HEK293T (cell line): ENCODE measurements at regions not wholly inside any gene's neighbourhood (a gene's known extent, or its start where the extent isn't known, plus 50 kb on each side); places are given as distances from the start of the nearest gene placed in this dataset.

Experiments used
- CTCF ChIA-PET: fragments of 350-600 bp; formaldehyde crosslinking; extraction: SDS; loops from one replicate; lab custom pipeline; 2021; ENCODE audit warnings: antibody characterized with exemption, inconsistent platforms; lab: Yijun Ruan, JAX
- POLR2A ChIA-PET: fragments of 350-600 bp; formaldehyde crosslinking; extraction: SDS; loops from one replicate; lab custom pipeline; 2020; ENCODE audit warnings: antibody characterized with exemption, inconsistent platforms; lab: Yijun Ruan, JAX
- DNase-seq: peaks from one replicate; pipeline ENCODE4 v3.0.0; 2012; ENCODE audit warnings: mixed read lengths; ENCODE audit errors: extremely low spot score
- ARNT ChIP-seq: fragments of 450-650 bp; IDR thresholded peaks from 2 replicates; pipeline ENCODE4 v1.6.1; 2017; ENCODE audit warnings: mild to moderate bottlenecking
- BHLHE40 ChIP-seq: fragments of 450-650 bp; IDR thresholded peaks from 2 replicates; pipeline ENCODE4 v1.6.1; 2016; ENCODE audit warnings: mild to moderate bottlenecking, moderate library complexity, borderline replicate concordance
- CTBP1 ChIP-seq: fragments of 450-650 bp; IDR thresholded peaks from 2 replicates; pipeline ENCODE4 v1.6.1; 2016; ENCODE audit warnings: borderline replicate concordance
- ELF4 ChIP-seq: fragments of 450-650 bp; IDR thresholded peaks from 2 replicates; pipeline ENCODE4 v1.6.1; 2017; ENCODE audit warnings: antibody characterized with exemption
- FOXA1 ChIP-seq: fragments of 450-650 bp; IDR thresholded peaks from 2 replicates; pipeline ENCODE4 v1.6.1; 2016; ENCODE audit warnings: mild to moderate bottlenecking
- FOXK2 ChIP-seq: fragments of 450-650 bp; IDR thresholded peaks from 2 replicates; pipeline ENCODE4 v1.6.1; 2016; ENCODE audit warnings: mild to moderate bottlenecking
- FOXM1 ChIP-seq: fragments of 450-650 bp; IDR thresholded peaks from 2 replicates; pipeline ENCODE4 v1.6.1; 2017; ENCODE audit warnings: mild to moderate bottlenecking, borderline replicate concordance
- HDGF ChIP-seq: fragments of 450-650 bp; IDR thresholded peaks from 2 replicates; pipeline ENCODE4 v1.6.1; 2017; ENCODE audit warnings: antibody characterized with exemption, borderline replicate concordance
- L3MBTL2 ChIP-seq: fragments of 450-650 bp; conservative IDR thresholded peaks from 2 replicates; pipeline ENCODE4 v1.6.1; 2016; ENCODE audit warnings: mild to moderate bottlenecking
- LEF1 ChIP-seq: fragments of 450-650 bp; IDR thresholded peaks from 2 replicates; pipeline ENCODE4 v1.6.1; 2017; ENCODE audit warnings: mild to moderate bottlenecking, borderline replicate concordance
- NFRKB ChIP-seq: fragments of 450-650 bp; IDR thresholded peaks from 2 replicates; pipeline ENCODE4 v1.6.1; 2016; ENCODE audit warnings: mild to moderate bottlenecking, moderate library complexity
- SP1 ChIP-seq: fragments of 450-650 bp; IDR thresholded peaks from 2 replicates; pipeline ENCODE4 v1.6.1; 2017
- SUZ12 ChIP-seq: fragments of 450-650 bp; IDR thresholded peaks from 2 replicates; pipeline ENCODE4 v1.6.1; 2016; ENCODE audit warnings: mild to moderate bottlenecking
- TARDBP ChIP-seq: fragments of 450-650 bp; IDR thresholded peaks from 2 replicates; pipeline ENCODE4 v1.6.1; 2016
- ZNF384 ChIP-seq: fragments of 450-650 bp; IDR thresholded peaks from 2 replicates; pipeline ENCODE4 v1.6.1; 2016
- TF ChIP-seq, protein P1 (sequence below): fragments of 450-650 bp; IDR thresholded peaks from 2 replicates; pipeline ENCODE4 v1.6.1; 2016

DNA sequence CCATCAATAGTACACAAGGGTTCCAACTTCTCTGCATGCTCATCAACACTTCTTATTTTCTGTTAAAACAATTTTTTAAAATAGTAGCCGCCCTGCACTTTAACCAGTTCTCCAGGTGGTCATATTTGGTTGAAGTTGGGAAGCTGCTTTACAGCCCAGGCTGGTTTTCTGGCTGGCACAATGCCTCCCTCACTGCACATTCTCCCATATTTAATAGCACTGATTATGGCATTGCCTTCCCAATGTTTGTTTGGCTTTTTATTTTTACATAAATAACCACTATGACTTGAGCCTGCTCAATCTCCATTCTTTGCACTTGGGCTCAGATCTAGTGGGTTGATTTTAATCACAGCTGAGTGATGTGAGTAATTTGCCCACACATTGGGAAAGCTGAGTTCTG, 111.9 kb upstream of the MAP4K3 start:
- CTCF ChIA-PET: no interaction called here
- no peak for DNase-seq
- POLR2A ChIA-PET: no interaction called here
- TF ChIP-seq SUZ12 (no peak), FOXM1 (no peak), TARDBP (no peak), FOXK2 (no peak), HDGF (no peak), FOXA1 (no peak), NFRKB (no peak), CTBP1 (no peak), BHLHE40 (no peak), ELF4 (no peak), SP1 (no peak), ZNF384 (no peak), L3MBTL2 (no peak), LEF1 (no peak), ARNT (no peak)
- TF ChIP-seq, protein P1, sequence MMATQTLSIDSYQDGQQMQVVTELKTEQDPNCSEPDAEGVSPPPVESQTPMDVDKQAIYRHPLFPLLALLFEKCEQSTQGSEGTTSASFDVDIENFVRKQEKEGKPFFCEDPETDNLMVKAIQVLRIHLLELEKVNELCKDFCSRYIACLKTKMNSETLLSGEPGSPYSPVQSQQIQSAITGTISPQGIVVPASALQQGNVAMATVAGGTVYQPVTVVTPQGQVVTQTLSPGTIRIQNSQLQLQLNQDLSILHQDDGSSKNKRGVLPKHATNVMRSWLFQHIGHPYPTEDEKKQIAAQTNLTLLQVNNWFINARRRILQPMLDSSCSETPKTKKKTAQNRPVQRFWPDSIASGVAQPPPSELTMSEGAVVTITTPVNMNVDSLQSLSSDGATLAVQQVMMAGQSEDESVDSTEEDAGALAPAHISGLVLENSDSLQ: no peak

DNA sequence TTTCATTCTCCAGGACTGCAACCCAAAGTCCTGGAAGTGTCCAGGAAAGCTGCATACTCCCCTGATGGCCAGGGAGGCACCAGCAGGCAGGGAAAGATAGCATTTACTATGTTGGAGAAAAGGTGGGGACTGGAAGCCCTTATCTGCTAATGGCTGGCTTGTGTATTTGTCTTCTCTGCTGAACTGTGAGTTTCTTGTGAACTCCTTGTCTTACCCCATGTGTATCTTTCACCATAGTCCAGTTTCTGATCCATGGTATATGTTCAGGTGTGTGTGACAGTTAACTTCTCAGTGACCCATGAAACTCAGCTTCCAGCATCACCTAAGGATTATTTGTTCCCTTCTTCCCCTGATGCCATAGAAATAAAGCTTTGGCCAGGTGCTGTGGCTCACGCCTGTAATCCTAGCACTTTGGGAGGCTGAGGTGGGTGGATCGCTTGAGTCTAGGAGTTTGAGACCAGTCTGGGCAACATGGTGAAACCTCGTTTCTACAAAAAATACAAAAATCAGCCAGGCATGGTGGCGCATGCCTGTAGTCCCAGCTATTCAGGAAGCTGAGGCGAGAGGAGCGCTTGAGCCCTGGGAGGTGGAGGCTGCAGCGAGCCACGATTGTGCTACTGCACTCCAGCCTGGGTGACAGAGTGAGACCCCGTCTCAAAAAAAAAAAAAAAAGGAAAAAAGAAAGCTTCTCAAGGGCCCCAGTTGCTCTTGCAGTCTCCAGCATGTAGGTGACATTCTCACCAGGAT, 112.8 kb upstream of the MAP4K3 start:
- DNase-seq: no peak
- CTCF ChIA-PET: interaction anchor here (0.7 kb wide), 1 partner anchor 120 kb away, joined by 3 read pairs; no protein-coding TSS in a partner anchor
- POLR2A ChIA-PET: no interaction called here
- TF ChIP-seq ARNT: no peak
- TF ChIP-seq TARDBP: no peak
- TF ChIP-seq SUZ12: no peak
- TF ChIP-seq L3MBTL2: no peak
- no peak for TF ChIP-seq HDGF
- no peak for TF ChIP-seq BHLHE40
- TF ChIP-seq SP1: no peak
- no peak for TF ChIP-seq ELF4
- no peak for TF ChIP-seq FOXA1
- TF ChIP-seq CTBP1: no peak
- no peak for TF ChIP-seq LEF1
- TF ChIP-seq NFRKB: no peak
- TF ChIP-seq FOXM1: no peak
- TF ChIP-seq ZNF384: no peak
- TF ChIP-seq FOXK2: no peak
- TF ChIP-seq, protein P1: no peak

DNA sequence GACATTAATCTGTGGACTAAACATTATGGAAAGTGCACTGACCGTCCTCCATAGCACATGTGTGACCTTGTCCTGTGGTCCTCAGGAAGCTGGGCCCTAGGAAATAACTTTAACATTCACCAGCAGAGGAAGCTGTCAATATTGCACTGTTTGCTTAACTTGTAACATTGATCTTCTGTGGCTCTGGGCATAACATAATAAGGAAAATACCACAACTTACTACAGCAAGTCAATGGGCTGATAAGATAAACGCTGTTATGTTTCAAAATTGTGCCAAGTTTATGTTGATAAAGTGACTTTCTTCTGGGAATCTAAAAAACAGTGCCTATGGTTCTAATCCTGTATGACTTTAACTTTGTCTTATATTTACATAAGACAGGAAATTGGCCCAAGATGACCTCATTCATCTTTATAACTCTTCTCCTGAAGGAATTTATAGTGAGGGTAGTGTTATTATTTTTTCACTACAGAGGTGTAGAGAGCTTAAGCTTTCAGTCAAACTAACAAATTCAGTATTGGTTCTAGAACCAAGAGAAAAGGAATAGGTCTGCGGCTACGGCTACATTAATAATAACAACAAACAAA, 113.7 kb upstream of the MAP4K3 start:
- DNase-seq: no peak
- CTCF ChIA-PET: no interaction called here
- TF ChIP-seq, protein P1: no peak
- no peak for TF ChIP-seq HDGF
- POLR2A ChIA-PET: no interaction called here

DNA sequence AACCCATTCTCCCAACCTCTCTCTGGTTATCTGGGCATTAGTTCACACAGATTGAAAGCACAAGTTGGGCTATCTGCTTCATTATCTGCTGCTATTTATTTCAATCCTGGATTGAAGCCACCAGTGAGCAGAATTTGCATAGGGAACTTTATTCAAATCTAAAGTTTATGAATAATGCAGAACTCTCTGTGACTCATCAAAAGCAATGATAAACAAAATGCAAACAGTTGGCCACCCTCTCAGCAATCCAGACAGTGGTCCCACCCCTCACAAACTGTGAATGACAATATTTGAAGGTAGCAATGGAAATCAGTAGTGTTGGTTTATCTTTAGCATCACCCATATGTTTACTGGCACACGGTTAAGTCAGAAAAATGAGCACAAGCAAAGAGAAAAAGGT, 106.8 kb upstream of the TMEM178A start:
- ChIA-PET CTCF (no interaction called here), POLR2A (no interaction called here)
- no peak for DNase-seq
- TF ChIP-seq FOXM1 (no peak), SUZ12 (no peak), HDGF (no peak), ZNF384 (no peak), FOXA1 (no peak), BHLHE40 (no peak), TARDBP (no peak), CTBP1 (no peak), FOXK2 (no peak), ELF4 (no peak), LEF1 (no peak), L3MBTL2 (no peak), ARNT (no peak)
- TF ChIP-seq, protein P1: no peak

DNA sequence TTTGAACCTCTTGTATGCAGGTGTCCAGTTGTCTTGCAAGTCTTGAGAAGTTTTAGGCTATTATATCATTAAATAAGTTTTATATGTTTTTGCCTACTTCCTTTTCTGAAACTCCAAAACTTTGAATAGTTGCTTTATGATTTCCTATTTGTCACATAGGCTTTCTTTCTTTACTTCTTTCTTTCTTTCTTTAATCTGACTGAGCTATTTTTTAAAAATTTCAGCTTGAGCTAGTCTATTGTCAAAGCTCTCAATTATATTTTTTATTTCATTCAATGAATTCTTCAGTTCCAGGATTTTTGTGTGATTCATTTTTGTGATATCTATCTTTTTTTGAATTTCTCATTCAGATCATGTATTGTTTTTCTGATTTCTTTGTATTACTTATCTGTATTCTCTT, 102.1 kb upstream of the TMEM178A start:
- ChIA-PET POLR2A (no interaction called here), CTCF (no interaction called here)
- no peak for DNase-seq
- TF ChIP-seq, protein P1: no peak
